ENCODE measurements at regions not wholly inside any gene's neighbourhood (a gene's known extent, or its start where the extent isn't known, plus 50 kb on each side); places are given as distances from the start of the nearest gene placed in this dataset.
A peak's percentile ranks its signal among the peaks of the same experiment; 100 is the strongest.

DNA sequence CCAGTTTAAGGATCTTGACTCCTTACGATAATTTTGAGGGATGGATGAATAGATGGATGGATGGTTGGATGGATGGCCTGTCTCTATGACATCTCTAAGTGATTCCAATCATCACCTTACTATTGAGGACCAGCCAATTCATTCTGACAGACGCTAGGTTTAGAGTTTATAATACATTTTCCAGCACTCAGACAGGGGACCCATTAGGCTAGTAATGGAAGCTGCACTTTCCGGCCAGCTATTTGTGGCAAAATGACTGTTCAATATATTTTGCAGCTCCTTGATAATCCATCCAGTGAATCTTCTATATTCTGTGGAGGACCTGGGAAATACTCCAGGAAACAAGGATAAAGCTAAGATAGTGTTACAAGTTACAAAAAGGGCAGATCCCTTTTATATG, 262.9 kb downstream of the TDRD15 start:
- no peak for DNase-seq

DNA sequence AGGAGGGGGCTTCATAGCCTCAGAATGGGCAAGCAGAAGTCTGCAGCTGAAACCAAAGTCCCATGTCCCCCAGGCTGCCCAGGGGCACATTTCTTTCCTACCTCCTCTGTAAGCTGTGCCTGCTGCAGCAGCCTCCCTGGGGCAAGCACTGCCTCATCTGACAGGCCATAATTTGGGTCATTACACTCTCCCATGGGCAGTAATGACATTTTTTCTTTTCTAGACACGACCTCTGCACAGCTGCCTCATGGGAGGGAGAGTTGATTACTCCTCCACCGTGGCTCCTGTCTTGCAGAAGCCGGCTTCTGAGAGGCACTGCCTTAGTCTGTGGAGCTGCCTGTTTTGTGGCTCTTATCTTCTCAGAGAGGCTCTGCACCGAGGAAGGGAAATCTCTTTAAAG, 268.9 kb downstream of the TDRD15 start:
- no peak for DNase-seq

DNA sequence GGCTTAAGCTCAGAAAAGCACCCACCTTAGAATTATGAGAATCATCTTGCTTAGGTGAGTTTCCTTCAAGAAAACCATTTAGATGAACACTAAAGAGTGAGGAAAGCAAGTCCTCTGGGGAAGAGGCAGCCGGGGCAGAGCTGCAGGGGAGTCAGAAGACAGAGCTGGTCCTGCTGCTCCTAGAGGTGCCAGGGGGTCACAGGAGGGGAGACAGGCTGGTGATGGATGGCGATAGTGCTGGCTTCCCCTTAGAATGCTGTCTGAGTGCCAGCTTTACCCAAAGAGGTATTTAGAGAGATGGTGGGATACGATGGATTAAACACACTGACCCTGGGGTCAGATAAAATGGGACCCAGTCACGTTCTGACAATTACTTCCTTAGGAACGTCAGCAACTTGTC, 269.4 kb downstream of the TDRD15 start:
- DNase-seq = no peak

DNA sequence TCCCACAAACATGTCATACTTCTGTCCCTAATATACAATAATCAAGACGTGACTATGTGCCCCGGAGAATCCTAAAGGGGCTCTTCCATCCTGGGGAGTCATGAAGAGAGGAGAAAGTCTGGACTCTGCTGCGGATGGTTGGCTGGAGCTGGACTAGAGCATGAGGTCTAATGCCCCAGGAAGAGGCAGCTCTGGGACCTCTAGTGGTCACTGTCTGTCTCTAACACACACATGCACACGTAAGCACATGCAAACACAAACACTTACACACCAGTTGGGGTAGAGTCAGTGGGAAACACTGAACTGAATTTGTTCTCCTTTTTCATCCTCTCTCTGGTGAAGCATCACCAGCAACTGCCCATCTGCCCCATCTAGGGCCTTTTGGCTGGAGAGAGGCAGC, 271.6 kb downstream of the TDRD15 start:
- peak in 21 of 51 donors; percentile 4 to 65 (median 26) for DNase-seq

DNA sequence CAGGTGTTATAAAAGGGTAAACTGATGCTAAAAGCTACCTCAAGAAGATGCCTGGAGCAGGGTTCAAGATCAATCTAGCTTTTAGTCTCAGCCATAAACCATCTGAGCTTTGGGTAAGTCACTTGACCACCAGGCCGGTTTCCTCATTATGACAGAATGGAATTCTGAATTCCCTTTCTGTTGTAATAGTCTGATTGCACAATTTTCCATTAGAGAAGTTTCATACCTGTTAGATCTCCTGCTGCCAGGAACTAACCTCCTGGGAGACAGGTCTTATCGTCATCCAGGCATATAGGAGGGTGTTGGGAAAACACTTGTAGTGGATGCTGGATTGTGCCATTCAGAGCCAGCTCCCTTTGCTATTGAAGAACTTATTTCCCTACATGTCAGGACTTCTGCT, 272.5 kb downstream of the TDRD15 start:
- DNase-seq = no peak

DNA sequence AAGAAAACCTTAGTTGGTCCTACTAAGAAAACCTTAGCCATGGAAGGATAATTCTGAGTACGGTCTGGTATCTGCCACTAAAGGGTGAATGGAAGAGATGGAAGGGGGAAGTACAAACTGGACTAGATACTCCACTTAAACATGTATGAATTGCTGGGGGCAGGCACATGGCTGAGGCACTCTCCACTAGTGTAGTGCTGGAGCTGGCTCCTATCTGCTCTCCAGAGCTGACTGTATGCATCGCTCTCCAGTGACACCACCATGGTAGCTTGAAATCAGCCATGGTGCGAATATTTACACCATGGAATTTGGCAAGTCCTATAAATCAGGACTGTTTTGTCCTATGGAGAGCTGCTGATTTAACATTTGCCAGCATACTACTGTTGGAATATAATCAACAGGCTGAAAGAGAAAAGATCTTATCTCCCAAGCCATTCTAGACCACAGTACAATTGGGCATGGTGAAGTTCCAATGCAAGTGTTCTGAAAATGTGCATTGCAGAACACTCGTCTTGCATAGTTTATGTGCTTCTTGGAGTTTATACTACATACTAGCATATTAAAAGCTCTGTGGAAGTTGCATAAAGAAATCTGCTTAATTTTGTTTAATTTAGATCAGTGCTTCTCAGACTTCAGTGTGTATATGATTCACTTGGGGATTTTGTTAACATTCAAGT, 277.4 kb downstream of the TDRD15 start:
- DNase-seq = no peak

DNA sequence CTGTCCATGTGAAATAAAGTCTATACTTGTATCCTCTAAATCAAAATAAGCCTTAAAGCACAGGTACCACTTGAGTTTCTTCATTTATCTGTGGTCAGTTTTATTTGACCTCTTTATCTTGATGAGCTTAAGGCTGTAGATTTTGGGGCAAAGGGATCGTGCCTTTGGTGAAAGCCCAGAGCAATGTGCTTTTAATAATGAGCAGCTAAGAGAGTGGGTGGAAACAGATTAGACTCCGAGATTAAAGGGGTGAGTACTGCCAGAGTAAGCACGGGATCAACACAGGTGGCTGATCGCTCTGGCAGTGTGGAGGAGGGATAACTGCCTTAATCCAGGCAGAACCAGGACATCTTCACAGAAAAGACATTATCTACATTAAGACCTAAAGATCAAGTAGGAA, 280.4 kb downstream of the TDRD15 start:
- DNase-seq = no peak

DNA sequence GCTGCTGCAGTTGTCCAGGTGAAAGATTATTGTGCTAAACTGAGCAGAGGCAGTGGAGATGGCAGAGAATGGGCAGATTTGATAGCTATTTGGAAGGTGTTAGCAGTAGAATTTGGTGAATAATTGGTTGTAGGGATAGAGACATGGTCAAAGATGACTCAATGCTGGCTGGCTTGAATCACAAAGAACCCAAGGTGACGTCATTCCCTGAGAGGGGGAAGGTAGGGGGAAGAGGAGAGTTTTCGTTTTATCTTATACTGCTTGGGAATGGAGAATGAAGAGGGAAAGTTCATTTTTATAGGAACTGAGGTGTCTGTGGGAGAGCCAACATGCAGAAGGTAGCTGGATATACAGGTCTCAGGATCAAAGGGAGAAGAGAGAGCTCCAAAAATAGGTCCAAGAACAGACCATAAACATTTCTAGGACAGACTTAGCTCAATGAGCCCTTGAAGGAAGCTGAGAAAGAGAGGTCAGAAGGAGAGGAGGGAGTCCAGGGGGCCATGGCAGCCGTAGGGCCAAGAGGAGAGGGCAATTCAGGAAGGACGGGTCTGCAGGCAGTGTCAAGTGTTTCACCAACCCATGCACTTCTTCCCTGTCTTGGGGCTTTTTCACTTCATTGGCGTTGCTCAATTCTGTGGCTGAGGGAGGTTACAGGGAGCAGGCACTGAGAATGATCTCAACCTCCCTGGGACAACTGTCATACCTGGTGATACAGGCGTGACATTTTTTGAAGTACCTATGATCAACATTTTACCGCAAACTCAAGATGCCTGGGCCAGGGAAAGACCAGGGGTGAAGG, 281.3 kb downstream of the TDRD15 start:
- DNase-seq = no peak

DNA sequence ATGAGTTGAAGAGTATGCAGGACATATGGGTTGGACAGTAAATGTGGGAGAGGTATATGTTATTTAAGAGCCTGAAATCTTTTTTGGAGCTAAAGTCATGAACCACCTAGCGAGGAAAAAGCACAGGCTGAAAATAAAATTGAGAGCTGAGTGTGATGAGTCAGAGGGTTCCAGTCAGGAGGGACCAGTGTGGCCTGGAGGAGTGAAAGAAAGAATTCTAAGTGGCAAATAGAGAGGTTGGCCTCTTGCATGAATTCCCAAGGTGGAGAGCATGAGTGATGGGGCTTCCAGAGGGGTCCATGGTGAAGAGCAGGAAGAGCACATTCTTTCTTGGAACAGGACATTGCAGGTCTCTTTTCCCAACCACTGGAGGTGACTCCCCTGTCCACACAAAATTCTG, 282.6 kb downstream of the TDRD15 start:
- DNase-seq = no peak

DNA sequence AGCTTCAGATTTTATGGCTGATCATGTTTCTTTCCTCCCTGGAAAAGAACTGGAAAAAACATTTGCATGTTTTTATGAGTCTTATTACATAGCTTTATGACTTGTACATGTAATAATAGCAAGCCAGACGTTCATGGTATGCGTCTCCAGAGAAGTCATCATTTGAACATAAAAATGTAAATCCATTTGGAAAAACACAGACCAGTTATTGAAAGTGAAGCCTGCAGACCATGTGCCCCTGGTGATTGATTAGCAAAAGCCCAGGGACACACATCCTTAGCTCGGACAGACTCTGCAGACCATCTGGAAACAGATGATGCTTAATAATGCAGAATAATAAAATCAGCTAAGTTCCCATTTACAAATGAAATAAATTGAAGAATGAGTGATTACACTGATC, 283.1 kb downstream of the TDRD15 start:
- DNase-seq = no peak

DNA sequence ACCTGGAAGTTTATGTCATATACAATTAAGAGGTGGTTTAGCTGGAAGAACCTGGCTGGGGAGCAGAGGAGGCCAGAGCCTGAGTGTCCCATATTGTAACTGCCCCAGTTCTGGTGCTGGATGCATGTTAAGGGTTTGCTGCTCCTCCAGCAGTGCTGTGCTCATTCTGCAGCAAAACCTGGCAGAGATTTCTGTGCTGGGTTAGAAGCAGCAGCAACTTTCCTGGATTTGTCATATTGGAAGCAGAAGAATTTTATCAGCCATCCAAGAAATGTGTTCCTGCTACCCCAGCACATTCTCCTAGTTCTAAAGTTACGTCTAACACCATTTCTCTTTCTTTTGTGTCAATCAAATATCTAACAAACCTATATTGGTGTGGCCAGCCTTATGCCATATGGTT, 284.1 kb downstream of the TDRD15 start:
- DNase-seq = no peak

DNA sequence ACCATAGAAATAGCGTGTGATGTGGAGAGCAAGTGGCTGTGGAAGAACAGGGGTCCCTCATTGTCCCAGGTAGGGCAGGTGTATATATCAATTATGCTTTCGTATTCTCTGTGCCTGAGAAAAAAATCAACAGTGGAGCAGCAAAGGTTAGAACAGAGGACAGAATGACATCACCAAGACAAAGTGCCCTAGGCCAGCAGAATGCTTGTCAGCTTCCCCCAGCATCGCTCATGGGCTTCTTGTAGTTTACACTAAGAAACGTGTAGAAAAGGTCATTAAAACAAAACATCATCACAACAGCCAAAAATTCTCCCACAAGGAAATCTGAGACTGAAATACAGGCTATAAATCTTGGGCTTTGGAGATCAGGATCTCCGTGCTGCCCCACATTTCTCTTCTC, 288.0 kb downstream of the TDRD15 start:
- no peak for DNase-seq

DNA sequence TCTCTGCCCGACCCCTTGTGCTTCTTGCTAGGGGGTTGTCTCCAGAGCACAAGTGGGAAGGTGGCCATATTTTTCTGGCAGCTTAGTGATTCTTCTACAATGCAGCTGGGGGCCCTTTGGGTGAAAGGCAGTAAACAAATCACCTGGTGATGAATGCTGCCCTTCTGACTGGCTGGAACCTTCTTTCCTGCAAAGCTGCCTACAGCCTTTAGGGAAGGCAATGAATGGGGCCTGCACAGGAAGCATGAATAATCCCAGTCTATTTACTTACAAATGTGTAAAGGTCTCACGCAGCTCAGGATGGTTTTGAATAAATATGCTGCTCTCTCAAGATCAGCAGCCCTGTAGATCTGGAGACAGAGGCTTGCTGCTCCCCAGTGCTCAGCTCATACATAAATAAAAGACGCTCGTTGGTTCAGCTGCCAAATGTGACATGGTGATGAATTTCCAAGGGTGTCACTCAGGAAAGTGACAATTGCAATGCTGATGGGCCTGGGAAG, 289.2 kb downstream of the TDRD15 start:
- no peak for DNase-seq

DNA sequence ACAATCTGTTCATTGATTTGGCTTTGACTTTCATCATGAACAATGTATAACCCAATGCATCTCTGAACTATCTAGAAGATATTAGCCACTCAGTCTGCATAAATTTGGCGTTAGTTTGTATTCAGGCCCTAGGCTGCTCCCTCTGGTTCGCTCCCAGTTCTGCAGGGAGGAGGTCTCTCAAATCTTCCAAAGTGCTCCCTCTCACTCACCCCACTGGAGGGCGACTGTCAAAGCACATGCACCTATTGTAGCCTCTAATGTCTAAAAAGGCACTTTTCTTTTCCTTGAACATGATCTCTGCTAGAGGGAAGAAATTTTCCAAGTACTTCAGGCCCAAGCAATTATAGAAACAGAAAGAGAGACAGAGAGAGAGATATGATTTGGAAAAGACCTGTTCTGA, 291.5 kb downstream of the TDRD15 start:
- DNase-seq = no peak

DNA sequence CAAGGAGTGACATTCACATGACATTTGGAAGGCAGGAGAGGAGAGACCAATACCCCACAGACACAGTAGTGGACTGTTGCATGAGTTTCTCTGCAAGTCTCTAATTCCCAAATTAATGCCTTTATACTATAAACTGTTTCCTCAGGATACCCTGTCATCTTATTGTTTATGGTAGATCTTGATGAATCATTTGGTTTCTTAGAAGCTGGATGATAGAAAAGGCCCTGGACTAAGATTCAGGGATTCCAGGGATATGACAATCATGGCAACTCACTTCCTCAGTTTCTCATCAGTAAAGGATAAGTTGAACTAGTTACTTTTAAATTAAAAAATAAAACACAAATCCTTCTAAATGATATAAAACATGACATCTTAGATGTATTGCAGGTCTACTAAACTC, 292.5 kb downstream of the TDRD15 start:
- DNase-seq = no peak

DNA sequence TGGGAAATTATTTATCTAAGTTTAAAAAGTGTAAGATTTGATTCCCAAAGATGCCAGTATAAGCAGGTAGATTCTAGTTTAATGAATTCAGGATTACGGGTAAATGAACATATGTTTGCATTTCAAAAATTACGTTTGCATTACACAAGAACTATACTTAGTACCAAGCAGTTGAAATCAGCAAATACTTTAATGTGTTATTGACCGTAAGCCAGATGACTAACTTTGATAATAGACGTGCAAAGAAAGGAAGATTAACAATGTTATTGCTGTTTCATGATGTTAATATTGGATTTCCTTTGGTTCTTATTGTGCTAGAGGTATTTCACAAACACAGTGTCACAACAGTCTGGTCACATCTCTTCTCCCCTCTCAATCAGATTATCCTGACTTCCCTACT, 294.7 kb downstream of the TDRD15 start:
- DNase-seq = no peak

DNA sequence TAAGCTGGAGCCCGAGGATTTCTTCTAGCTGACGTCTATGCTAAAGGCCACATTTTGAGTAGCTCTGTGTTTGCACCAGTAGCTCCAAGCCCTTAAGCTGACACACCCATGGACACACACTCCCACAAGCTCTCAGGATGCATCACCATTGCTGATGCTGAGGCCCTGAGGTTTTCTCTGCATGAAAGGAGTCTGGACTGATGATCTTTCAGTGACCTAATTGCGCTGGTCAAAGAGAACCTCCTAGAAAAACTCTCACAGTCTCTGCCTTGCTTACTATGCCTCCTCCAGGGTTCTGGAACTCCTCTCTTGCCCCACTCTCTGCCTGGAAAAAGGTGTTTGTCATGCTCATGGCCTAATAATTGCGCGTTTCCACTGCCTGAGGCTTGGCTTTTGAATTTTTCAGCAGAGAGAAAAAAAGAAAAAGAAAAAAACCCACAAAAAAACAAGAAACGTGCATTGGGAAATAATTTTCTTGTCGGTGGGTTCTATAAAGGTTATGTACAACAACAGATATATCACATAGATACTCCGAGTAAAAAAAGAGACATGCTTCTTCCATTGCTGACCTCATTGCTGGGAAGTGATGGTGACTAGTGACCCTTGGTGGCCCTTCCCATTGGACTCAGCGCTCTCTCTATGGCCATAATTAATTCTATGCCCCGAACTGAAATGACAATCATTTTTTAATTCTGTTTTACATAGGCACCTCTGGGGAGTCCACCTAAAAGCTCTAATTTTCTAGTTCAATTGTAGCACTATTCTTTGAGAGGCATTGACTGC, 297.0 kb downstream of the TDRD15 start:
- no peak for DNase-seq

DNA sequence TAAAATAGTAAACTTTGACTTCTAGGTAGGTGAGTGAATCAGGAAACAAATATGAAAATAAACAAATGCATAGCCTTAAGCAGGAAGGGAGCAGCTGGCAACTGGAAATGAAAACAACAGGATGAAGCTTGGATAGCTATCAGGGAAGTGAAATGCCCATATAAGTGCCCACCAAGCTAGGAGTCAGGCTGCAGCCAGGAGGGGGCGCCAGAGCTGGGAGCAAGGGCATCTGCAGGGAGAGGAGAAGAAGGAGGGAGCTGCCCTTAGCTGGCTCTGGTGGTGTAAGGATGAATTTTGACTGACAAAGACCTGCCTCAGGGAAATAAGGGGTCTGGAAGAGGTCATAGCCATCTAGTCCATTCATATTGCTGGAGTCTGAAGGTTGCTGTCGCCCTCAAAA, 298.3 kb downstream of the TDRD15 start:
- DNase-seq = peak in 5 of 51 donors; percentile 3 to 22 (median 11)

DNA sequence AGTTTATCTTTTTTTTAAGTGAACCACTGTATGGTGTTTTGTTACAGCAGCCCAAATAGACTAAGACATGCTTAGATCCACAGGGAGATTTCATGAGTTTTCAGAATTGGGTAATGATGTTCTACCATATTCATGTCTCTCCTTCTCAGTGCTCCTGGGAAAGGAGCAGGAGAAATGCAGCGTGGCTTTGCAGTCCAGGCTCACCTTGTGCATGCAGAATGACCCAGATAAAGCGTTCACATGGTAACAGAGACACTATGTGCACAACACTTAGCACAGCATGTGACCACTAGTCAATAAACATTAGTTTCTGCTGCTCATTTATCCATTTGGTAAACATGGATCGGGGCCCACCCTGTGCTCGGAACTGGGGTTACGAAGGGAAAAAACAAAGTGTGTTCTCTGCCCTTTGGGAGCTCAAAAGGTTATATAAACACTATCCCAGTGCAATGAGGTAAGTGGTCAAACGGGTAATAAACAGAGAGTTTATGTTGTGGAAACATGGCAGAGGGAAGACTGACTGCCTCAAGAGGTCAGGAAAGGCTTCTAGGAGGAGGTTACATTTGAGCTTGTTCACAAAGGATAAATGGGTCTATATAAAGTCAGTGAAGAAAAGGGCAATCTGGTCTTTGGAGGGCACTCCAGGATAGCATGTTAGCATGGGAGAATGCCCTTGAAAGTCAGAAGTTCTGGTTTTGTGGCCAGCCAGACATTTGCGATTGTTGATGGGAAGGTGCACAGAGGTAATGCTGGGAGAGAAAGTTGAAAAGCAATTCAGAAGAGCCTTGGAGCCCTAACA, 299.2 kb downstream of the TDRD15 start:
- no peak for DNase-seq

DNA sequence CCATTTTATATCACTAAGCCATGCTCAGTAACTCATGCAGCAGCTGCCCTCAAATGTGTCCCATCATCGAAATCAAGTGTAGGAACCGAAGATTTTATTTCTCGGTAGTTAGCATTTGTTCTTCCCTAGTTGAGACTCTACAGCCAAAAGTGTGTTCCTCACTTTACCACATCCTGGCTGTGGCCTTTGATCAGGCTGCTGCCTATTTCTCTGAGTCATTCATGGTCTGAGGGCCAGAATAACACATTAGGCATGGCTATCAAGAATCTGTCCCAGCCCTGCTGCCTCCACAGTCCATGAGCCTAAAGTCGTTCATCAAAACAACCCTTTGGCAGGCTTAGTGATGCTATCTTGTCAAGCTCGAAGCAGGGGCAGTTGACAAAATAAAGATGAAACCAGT, 300.1 kb downstream of the TDRD15 start:
- no peak for DNase-seq

DNA sequence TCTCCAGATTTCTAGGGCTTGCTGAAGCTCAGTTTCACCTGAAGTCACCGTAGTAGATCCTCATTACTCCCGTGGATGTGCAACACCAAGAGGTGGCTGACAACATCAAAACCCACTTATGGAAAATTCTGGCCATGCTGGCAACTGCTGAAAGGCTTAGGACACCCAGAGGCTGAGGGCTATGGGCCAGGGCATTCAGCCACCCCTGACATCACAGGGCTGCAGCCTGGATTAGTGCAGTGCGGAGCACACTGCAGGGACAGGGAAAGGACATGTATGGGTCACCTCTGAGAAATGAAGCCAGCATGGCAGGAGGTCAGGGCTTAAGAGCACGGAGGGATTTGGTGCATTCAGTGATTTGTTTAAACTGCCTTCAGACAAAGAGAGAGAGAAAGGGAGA, 300.6 kb downstream of the TDRD15 start:
- no peak for DNase-seq

DNA sequence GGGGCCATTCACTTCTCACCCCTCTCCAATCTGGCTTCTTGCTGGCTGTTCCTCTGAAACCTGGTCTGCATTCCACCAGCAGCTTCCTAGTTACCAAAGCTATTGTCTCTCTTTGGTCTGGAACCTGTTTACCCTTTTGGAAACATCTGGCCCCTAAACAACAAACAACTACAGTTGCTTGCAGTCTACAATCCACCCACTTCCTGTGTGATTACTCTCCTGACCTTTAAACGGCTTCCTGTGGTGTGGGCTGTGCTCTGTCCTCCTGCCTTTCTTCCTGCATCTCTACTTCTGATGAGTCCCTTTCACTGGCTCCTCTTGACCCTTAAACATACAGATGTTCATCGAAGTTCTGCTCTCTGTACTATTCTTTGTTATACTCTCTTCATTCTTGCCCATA, 303.8 kb downstream of the TDRD15 start:
- no peak for DNase-seq

Measured in hypothalamus (tissue), 51 donors.